GM18505 (cell line): ENCODE measurements at regions not wholly inside any gene's neighbourhood (a gene's known extent, or its start where the extent isn't known, plus 50 kb on each side); places are given as distances from the start of the nearest gene placed in this dataset.
"Not testable (repeated sequence)": the region's sequence is repeated elsewhere in the genome, so short reads cannot be mapped to it uniquely, and the experiment has no call there.

Experiments used
- ATAC-seq: cut with Tn5 transposase; IDR thresholded peaks from one replicate; pipeline ENCODE4 v1.9.1; 2021; ENCODE audit not compliant: unreplicated experiment
- POLR2A ChIP-seq: IDR thresholded peaks from 4 replicates; pipeline ENCODE4 v1.6.1; 2011; ENCODE audit warnings: borderline replicate concordance; ENCODE audit not compliant: insufficient read depth, insufficient read length; ENCODE audit errors: extremely low read depth

DNA sequence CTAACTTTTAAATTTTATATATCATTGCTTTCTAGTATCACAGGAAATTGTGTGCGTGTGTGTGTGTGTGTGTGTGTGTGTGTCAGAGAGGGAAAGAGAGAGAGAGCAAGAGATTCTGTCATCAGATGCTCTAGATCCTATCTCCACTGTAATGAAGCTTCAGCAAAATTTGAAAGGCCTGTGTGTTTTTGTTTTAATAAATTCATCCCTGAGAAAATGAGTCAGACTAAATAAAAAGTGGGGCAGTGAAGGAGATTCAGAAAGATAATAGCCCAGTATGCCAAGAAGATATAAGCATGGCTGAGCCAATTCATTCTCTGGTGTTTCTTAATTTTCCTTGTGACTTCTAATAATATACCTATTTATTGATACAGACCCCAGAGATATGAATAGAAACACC lies 184.2 kb upstream of the TMEM196 start:
- ATAC-seq: no peak
- no peak for TF ChIP-seq POLR2A

DNA sequence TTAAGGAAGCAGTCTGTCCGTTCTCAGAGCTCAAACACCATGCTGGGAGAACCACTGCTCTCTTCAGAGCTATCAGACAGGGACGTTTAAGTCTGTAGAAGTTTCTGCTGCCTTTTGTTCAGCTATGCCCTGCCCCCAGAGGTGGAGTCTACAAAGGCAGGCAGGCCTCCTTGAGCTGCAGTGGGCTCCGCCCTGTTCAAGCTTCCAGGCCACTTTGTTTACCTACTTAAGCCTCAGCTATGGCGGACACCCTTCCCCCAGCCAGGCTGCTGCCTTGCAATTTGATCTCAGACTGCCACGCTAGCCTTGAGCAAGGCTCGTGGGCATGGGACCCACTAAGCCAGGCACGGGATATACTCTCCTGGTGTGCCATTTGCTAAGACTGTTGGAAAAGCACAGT lies 180.7 kb upstream of the TMEM196 start:
- ATAC-seq: not testable (repeated sequence)

DNA sequence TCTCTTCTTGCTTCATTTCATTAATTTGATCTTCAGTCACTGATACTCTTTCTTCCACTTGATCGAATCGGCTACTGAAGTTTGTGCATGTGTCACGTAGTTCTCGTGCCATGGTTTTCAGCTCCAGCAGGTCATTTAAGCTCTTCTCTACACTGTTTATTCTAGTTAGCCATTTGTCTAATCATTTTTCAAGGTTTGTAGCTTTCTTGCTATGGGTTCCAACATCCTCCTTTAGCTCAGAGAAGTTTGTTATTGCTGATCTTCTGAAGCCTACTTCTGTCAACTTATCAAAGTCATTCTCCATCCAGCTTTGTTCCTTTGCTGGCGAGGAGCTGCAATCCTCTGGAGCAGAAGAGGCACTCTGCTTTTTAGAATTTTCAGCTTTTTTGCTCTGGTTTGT lies 180.0 kb upstream of the TMEM196 start:
- not testable (repeated sequence) for ATAC-seq

DNA sequence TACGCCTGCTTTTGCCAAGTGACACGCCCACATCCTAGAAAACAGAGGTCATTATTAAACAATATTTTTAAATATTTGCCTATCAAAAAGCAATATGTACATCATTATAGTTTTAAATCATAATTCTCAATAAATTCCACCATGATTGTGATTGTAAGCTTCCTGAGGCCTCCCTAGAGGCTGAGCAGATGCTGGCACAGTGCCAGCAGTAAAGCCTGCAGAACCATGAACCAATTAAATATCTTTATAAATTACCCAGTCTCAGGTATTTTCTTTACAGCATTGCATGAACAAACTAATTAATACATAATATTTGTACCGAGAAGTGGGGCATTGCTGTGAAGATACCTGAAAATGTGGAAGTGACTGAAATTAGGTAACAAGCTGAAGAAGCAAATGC lies 174.7 kb upstream of the TMEM196 start:
- TF ChIP-seq POLR2A: no peak
- ATAC-seq: no peak

DNA sequence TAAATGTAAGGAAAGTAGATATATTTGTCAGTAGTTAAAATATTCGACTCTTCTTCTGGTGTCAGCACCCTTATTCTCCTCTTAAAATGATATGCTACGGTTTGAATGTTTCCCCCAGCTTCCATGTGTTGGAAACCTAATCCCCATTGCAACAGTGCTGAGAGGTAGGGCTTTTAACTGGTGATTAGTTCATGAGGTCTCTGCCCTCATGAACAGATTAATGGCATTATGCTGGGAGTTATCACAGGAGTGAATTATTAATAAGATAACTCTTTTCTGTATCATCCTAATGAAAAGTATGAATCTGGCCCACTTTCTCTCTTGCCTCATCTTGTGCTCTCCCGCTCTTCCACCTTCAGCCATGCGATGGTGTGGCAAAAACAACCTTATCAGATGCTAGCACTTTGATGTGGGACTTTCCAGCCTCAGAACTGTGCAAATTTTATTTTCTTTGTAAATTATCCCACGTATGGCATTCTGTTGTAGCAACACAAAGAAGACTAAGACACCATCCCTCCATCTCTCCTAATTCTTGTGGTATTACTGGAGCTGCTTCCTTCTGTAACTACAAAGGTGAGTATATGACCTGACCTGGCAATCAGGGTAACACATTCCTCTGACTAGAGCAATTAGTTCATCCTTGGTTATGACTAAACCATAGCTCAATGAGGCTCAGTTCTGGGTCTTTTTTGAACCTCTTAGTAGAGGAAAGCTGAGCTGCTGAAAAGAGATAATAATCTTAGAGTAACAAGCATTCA lies 171.1 kb upstream of the TMEM196 start:
- ATAC-seq: no peak
- TF ChIP-seq POLR2A: no peak

DNA sequence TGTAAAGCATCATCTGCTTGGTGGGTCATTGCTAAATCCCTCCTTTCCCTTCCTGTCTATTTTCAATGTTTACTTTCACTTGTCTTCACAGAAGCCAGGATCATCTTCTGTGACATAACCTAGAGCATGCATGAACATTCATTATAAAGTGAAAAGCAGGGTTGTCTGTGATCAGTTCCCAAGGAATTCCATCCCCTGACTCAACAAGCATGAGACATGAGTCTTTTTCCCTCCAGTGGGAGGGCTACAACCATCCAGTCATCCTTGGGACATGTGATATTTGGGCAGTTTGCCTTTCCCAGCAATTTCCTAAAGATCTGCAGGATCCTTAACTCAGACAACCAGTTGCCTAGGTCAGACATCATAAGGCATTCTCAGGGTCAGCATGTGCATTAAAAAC lies 166.3 kb upstream of the TMEM196 start:
- ATAC-seq: no peak
- no peak for TF ChIP-seq POLR2A

DNA sequence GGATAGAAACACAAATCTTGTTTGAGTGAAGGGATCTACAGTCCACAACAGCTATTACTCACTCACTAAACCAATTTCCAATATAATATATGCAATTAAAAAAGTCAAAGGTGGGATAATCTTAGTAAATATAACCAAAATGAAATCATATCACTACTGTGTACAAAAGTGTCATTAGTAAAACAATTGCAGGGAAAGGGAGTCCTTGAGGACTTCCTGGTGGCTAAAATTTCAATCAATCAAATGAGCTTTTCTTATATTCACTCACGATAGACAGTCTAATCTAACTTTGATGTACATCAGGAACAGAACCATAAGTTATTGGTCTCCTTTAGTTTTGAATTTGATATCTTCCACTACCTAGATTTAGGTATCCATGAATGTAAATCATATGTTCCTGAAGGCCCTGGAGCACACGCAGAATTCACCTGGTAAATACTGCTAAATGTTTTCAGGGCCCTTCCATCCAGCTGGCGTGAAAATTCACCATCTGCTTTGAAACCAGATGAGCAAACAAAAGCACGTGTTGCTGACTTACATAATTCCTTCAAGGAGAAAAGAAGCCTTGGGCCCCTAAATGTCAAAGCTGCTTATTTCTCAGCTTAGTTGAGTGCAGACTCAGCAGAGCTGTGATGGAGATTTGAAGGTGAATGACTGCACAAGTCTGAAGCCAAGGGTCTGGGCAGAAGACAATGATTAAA lies 159.3 kb upstream of the TMEM196 start:
- ATAC-seq: no peak

DNA sequence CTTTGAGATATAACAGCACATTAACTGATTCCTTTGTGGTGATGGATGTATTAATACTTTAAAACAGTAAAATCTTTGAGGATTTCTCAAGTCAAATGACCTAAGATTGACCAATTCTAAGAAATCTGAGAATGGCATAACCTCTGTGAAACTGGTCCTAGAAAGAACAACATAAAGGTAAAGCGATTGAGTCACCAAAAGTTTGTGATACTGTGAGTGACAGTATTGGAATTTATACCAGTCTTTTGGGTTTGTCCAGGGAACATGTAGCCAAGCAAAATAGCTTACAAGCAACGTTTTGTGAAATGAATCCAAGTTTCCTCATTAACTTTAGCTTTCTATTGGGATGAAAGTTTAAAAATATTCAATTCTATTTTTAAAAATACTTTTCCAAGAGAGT lies 157.4 kb upstream of the TMEM196 start:
- no peak for ATAC-seq
- no peak for TF ChIP-seq POLR2A

More for the DNA sequence above, 159.3 kb upstream of the TMEM196 start:
- TF ChIP-seq POLR2A: no peak

DNA sequence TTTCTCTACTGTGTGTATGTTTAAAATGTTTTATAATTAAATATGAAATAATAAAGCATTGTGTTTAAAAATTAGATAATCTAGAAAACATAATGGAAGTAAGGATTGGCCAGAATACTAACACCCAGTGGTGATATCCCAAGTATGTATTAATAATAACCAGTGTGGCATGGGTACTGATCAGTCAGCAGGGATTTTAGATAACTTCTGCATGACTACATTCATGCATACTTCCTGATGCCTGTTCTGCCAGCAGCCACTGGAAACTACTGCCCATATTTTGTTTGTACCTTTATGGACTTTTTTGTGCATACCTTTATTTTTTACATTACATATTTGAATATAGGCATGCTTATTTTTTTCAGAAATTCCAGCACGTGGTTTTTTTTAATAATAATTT lies 156.6 kb upstream of the TMEM196 start:
- ATAC-seq: no peak
- TF ChIP-seq POLR2A: no peak

DNA sequence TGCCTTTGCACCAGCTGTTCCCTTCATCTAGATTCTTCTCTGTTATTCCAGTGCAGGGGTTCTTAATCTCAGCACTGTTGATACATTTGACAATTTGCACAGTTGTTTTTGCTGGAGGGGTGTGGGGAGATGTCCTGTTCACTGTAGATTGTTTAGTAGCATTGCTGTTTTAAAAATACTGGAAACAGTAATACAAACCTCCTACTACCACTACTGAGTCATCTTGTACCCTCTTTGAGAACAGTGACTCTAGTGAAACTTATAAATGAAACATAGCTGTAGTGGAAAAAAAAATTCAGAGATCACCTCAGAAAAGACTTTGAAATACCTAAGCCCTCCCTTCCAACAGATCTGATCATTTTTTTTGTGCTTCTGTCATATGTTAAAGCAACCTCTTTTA lies 154.8 kb upstream of the TMEM196 start:
- no peak for TF ChIP-seq POLR2A
- peak; percentile 83 for ATAC-seq

DNA sequence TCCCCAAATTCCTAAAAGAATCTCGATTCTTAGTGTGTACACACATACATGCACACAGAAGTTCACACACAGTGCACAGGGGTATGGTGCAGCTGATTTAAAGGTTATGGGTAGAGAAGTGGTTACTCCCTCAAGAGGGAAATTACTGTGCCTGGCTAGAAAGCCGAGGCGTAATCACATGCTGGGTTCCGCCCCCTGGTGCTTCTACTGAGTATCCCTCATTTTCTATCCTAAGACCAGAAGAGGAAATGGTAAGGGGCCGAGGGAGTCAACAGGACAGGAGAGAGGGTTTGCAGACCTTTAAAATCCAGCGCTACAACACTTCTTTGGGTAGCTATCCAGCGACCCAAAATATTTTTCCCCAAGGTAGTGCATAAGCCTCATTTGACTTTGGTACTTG lies 147.3 kb upstream of the TMEM196 start:
- no peak for ATAC-seq
- no peak for TF ChIP-seq POLR2A

DNA sequence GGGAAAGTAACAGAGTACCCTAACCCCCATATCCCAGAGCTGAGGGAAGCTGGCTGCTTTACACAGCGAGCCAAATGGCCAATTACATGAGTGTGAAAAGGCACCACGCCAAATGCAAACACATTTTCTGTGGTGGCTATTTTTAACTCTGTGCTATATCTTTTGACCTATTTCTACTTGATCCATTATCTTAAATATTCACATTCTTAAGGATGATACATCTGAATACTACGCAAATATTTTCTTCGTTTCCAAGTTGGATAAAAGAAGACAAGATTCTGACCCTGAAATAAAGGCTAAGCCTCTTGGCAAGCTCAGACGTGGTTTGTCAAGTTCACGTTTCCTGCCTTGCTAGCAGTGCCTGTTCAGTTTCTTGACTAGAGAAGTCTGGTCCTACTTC lies 146.7 kb upstream of the TMEM196 start:
- ATAC-seq: no peak
- no peak for TF ChIP-seq POLR2A

DNA sequence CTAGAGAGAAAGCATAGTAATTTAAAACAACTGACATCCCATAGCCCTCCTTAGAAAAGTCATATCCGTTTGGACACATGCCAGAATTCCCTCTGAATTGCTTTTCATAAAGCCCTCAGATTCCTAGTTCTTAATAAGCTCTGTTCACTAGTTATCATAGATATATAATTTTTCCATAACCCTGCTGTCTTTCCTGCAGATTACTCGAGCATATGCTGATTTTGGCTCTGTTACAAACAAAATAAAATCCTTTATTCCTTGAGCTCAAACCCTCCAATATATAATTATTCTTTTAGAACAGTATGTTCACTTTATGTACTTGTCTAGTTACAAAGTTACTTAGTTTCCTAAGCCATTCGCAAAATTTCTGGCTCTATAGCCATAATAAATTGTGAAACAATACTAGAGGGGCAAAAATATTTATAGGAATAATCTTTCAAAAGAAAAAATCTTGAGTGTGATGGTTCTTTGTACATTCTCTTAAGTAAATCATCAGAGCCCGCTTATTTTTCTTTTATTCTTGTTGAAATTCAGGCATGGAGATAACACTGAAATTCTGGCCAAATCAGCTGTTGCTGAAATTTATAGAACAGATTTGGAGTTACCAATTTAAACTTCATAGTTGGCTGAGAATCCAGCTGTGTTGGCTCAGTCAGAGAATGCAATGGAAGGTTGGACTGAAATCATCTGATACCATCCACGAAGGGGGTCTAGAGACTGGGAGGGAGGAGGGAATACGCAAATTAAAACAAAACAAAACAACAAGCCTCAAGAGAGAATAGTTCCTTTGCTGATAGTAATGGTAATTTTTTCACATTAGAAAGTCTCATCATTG lies 146.1 kb upstream of the TMEM196 start:
- no peak for TF ChIP-seq POLR2A
- ATAC-seq: no peak

DNA sequence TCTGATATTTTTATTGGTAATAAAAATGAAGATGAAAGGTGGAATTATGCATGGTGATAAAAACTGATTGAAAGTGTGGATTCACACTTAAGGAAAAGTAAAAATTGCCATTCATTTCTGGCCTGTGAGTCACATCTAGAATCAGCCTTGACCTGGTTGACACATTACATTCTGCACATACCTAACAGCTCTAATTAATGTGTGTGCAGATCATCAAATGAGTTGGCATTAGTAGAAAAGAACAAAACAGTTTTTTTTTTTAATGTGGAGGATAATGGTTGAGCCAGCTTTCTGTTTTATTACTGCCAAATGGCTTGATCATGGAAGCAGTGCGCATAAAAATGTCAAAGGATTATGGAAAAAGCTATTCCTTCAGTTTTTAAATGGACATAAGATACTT lies 142.6 kb upstream of the TMEM196 start:
- no peak for ATAC-seq
- no peak for TF ChIP-seq POLR2A
